ENCODE measurements at regions not wholly inside any gene's neighbourhood (a gene's known extent, or its start where the extent isn't known, plus 50 kb on each side); places are given as distances from the start of the nearest gene placed in this dataset.

DNA sequence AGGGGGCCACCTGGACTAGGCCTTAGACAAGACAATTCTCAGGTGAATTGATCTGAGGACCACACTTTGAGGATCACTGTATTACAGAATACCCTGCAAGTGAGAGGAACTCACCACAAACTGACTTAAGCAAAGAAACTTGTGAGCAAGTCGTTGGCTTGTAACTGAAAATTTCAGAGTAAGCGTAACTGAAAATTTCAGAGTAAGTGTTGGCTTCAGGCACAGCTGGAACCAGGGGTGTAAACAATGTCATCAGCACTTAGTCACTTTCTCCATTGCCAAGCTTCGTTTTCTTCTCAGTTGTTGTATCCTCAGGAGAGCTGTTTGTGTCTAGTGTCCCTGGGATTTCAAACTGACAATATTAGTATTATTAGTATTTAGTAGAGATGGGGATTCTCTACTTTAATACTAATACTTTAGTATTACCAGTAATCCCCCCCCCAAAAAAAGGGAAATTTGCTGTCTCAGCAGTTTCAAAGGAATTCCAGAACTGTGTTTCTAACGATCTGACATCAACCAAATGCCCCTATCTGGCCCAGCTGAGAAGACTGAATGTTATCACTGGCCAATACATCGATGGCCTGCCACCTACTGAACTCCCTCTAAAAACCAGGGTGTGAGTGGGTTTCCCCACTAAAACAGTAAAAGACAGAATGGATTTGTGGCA lies 474.4 kb downstream of the NTRK3 start:
- Histone ChIP-seq H3K56ac (replicated peaks; ENCODE audit: insufficient read length, low read depth, low read length) (no peak overlapping the region), H2BK20ac (ENCODE audit: low read length) (no peak overlapping the region), H4K5ac (ENCODE audit: insufficient read length, low read depth, low read length) (no peak overlapping the region), H2AK5ac (ENCODE audit: low read depth, low read length) (no peak overlapping the region), H3K4ac (replicated peaks; ENCODE audit: insufficient read length, low read depth, low read length) (no peak overlapping the region), H3K4me2 (ENCODE audit: insufficient read depth in 1 of 2, low read depth in 2 of 2, low read length in 2 of 2) (no peak overlapping the region), H4K20me1 (replicated peaks in 1 of 2; ENCODE audit: control insufficient read depth in 1 of 2, insufficient read depth in 2 of 2, low read length in 2 of 2) (no peaks in the 10 kb centered on the region), H3K27me3 (replicated peaks in 1 of 4; ENCODE audit: control insufficient read depth in 3 of 4, extremely low read depth in 1 of 4, insufficient read depth in 3 of 4, low read length in 3 of 4) (no peaks in the 10 kb centered on the region), H3K4me3 (ENCODE audit: extremely low read depth in 1 of 4, insufficient read depth in 2 of 4, low read depth in 3 of 4, low read length in 4 of 4) (no peak overlapping the region), H3K27ac (ENCODE audit: low read depth, low read length) (no peak overlapping the region), H3K14ac (ENCODE audit: insufficient read length) (no peak overlapping the region), H2BK15ac (ENCODE audit: low read length) (no peak overlapping the region), H4K91ac (replicated peaks; ENCODE audit: insufficient read length, low read length) (no peak overlapping the region), H3K36me3 (ENCODE audit: control insufficient read depth in 2 of 4, insufficient read depth in 4 of 4, low read length in 3 of 4) (no peaks in the 10 kb centered on the region), H2AFZ (ENCODE audit: low read length) (no peak overlapping the region), H4K8ac (ENCODE audit: extremely low read depth, insufficient read depth, low read length) (no peak overlapping the region), H2BK120ac (replicated peaks; ENCODE audit: low read depth, low read length) (no peak overlapping the region), H3K9ac (replicated peaks in 1 of 4; ENCODE audit: extremely low read depth in 1 of 4, low read depth in 3 of 4, low read length in 3 of 4) (no peak overlapping the region), H3K23me2 (ENCODE audit: low read depth, low read length) (no peaks in the 10 kb centered on the region), H3K79me2 (ENCODE audit: control insufficient read depth in 1 of 2, insufficient read depth in 2 of 2, low read length in 2 of 2) (no peaks in the 10 kb centered on the region), H2BK12ac (ENCODE audit: low read depth, low read length) (no peak overlapping the region), H3K4me1 (replicated peaks in 1 of 4; ENCODE audit: control insufficient read depth in 3 of 4, insufficient read depth in 4 of 4, low read length in 3 of 4) (no peaks in the 10 kb centered on the region), H2BK5ac (ENCODE audit: low read depth, low read length) (no peak overlapping the region), H3K79me1 (ENCODE audit: low read depth, low read length) (no peaks in the 10 kb centered on the region), H3K9me3 (ENCODE audit: insufficient read depth in 2 of 2, low read depth in 1 of 2, low read length in 1 of 2) (no peaks in the 10 kb centered on the region), H3K18ac (ENCODE audit: extremely low read depth, low read length) (no peak overlapping the region), H3K23ac (ENCODE audit: insufficient read length) (no peak overlapping the region)
- 62% methylated on average over 5 of the region's 5 CpGs; no CpG with 5 or more reads in 1 of the 2 experiments for WGBS, 2 experiments (ENCODE audit: extremely low coverage in 1 of 2, insufficient coverage in 1 of 2, insufficient read length in 1 of 2, insufficient replicate concordance in 2 of 2, low coverage in 1 of 2, low lambda C conversion rate in 2 of 2, missing lambda C conversion rate in 1 of 2)
- POLR2A ChIA-PET (ENCODE audit: partially characterized antibody), result no interaction called here
- CTCF ChIA-PET (ENCODE audit: partially characterized antibody), result interaction anchor here (1.0 kb wide), 1 partner anchor 8 kb away, joined by 3 read pairs; no protein-coding TSS in a partner anchor
- FAIRE-seq, result no peak
- DNase-seq (ENCODE audit: low read depth in 1 of 2, low spot score in 2 of 2), result no peak
- TF ChIP-seq MAFK (IDR thresholded peaks at IDR 0.05; ENCODE audit: low read depth, low read length) (peak; percentile 83), POLR2AphosphoS5 (IDR thresholded peaks at IDR 0.05; ENCODE audit: low read depth, low read length) (no peak)
